Glomerular endothelial cell (primary cell): ENCODE measurements at regions not wholly inside any gene's neighbourhood (a gene's known extent, or its start where the extent isn't known, plus 50 kb on each side); places are given as distances from the start of the nearest gene placed in this dataset.

Source experiments
- DNase-seq: peaks from one replicate; pipeline ENCODE4 v3.0.0-alpha.2; 2011; ENCODE audit warnings: low read depth, low spot score; ENCODE audit errors: extremely low read depth

GRCh38 chr1:234750922-234751627 lies 141.1 kb upstream of the IRF2BP2 start:
- no peak for DNase-seq

GRCh38 chr1:234748713-234749112 lies 138.7 kb upstream of the IRF2BP2 start:
- no peak for DNase-seq

- DNase-seq: no peak
These were observed 138.1 kb upstream of the IRF2BP2 start for GRCh38 chr1:234748066-234748465.

- no peak for DNase-seq
These were observed 136.8 kb upstream of the IRF2BP2 start for GRCh38 chr1:234746798-234747196.

- peak; percentile 36 for DNase-seq
These were observed 136.1 kb upstream of the IRF2BP2 start for GRCh38 chr1:234745844-234746797.

GRCh38 chr1:234745276-234745675 lies 135.3 kb upstream of the IRF2BP2 start:
- no peak for DNase-seq

GRCh38 chr1:234743791-234744611 lies 134.0 kb upstream of the IRF2BP2 start:
- peak; percentile 96 for DNase-seq

- no peak for DNase-seq
These were observed 132.6 kb upstream of the IRF2BP2 start for GRCh38 chr1:234742622-234743021.

- no peak for DNase-seq
These were observed 128.0 kb upstream of the IRF2BP2 start for GRCh38 chr1:234737967-234738314.

- no peak for DNase-seq
These were observed 125.9 kb upstream of the IRF2BP2 start for GRCh38 chr1:234735916-234736315.

GRCh38 chr1:234735476-234735875 lies 125.5 kb upstream of the IRF2BP2 start:
- DNase-seq: no peak

GRCh38 chr1:234734869-234735268 lies 124.9 kb upstream of the IRF2BP2 start:
- no peak for DNase-seq

- DNase-seq: no peak
These were observed 124.4 kb upstream of the IRF2BP2 start for GRCh38 chr1:234734412-234734835.

GRCh38 chr1:234733427-234733826 lies 123.4 kb upstream of the IRF2BP2 start:
- DNase-seq: no peak

GRCh38 chr1:234732671-234733390 lies 122.9 kb upstream of the IRF2BP2 start:
- no peak for DNase-seq

- DNase-seq: no peak
These were observed 122.3 kb upstream of the IRF2BP2 start for GRCh38 chr1:234732260-234732659.

GRCh38 chr1:234731569-234732085 lies 121.6 kb upstream of the IRF2BP2 start:
- DNase-seq: no peak

- no peak for DNase-seq
These were observed 121.0 kb upstream of the IRF2BP2 start for GRCh38 chr1:234730770-234731568.

GRCh38 chr1:234730475-234730769 lies 120.4 kb upstream of the IRF2BP2 start:
- DNase-seq: no peak
